K562 (cell line): ENCODE measurements at regions not wholly inside any gene's neighbourhood (a gene's known extent, or its start where the extent isn't known, plus 50 kb on each side); places are given as distances from the start of the nearest gene placed in this dataset.

Experiments used
- ARID1B ChIP-seq: fragments of 450-650 bp; IDR thresholded peaks from 2 replicates; pipeline ENCODE4 v1.6.1; 2016; ENCODE audit warnings: antibody characterized with exemption, mild to moderate bottlenecking, inconsistent platforms
- MITF ChIP-seq: IDR thresholded peaks from 2 replicates; pipeline ENCODE4 v1.6.1; 2014; ENCODE audit warnings: antibody characterized with exemption
- NFE2 ChIP-seq: IDR thresholded peaks from 2 replicates; pipeline ENCODE4 v1.6.1; 2014; ENCODE audit warnings: antibody characterized with exemption, low read depth
- PCBP2 ChIP-seq: fragments of 200-400 bp; formaldehyde crosslinking; IDR thresholded peaks from 2 replicates; pipeline ENCODE4 v1.6.1; 2018; ENCODE audit warnings: low read length, low read depth, mild to moderate bottlenecking, moderate library complexity; ENCODE audit not compliant: poor library complexity, severe bottlenecking
- SREBF2 ChIP-seq: sonication (generic); formaldehyde crosslinking; IDR thresholded peaks from 2 replicates; pipeline ENCODE4 v1.4.0; 2020; ENCODE audit warnings: mild to moderate bottlenecking, missing genetic modification reagents
- ZBTB12 ChIP-seq: fragments of 250-450 bp; sonication (Bioruptor Pico); IDR thresholded peaks from 2 replicates; pipeline ENCODE4 v1.4.0; 2020
- ZBTB33 ChIP-seq: sonication (generic); formaldehyde crosslinking; IDR thresholded peaks from 2 replicates; pipeline ENCODE4 v1.8.1; 2023; ENCODE audit warnings: mild to moderate bottlenecking, missing genetic modification reagents
- ZNF766 ChIP-seq: fragments of 200-800 bp; sonication (Bioruptor generic); conservative IDR thresholded peaks from 2 replicates; pipeline ENCODE4 v1.6.1; 2016; ENCODE audit warnings: missing genetic modification characterization, missing compliant biosample characterization

GRCh38 chr14:27672047-27672446 is 1074.2 kb upstream of the NOVA1 start (continued):
- no peak for TF ChIP-seq ZBTB33 (CRISPR knock-in tag)
- no peak for TF ChIP-seq ZBTB12 (CRISPR knock-in tag)
- TF ChIP-seq MITF = no peak
- no peak for TF ChIP-seq SREBF2 (CRISPR knock-in tag)
- no peak for TF ChIP-seq NFE2
- TF ChIP-seq ZNF766 = no peak
- 0 out of 2 replicates have a peak, but pooled peaks have one; percentile 13 for TF ChIP-seq ARID1B
- TF ChIP-seq PCBP2 = no peak
- TF ChIP-seq, all 486 proteins: peak for 8
